Body of pancreas (tissue), 4 donors: ENCODE measurements at regions not wholly inside any gene's neighbourhood (a gene's known extent, or its start where the extent isn't known, plus 50 kb on each side); places are given as distances from the start of the nearest gene placed in this dataset.

Source experiments
- ATAC-seq: fragments of 150-250 bp; one replicate; pipeline ENCODE4 v1.9.1; 2016
- DNase-seq, 4 donors: peaks; one replicate each; pipeline ENCODE4 v3.0.0-alpha.2; 2019
- H3K27ac ChIP-seq, 4 donors: fragments of 200-600 bp; sonication (generic); 1 replicate in 3 of 4; 2 replicates in 1 of 4; pipeline versions ENCODE4 v1.5.1 to v1.6.1; 2016 to 2019; ENCODE audit warnings: mild to moderate bottlenecking in 1 of 4, mixed read lengths in 1 of 4, moderate library complexity in 1 of 4
- H3K27me3 ChIP-seq, 2 donors: fragments of 200-600 bp; sonication (generic); one replicate each; pipeline ENCODE4 v1.6.0; 2016; ENCODE audit warnings: mild to moderate bottlenecking in 1 of 2
- H3K36me3 ChIP-seq, 2 donors: fragments of 200-600 bp; sonication (generic); replicated peaks in 1 of 2; 2 replicates each; pipeline ENCODE4 v1.5.1; 2016; ENCODE audit warnings: low read depth in 2 of 2; ENCODE audit not compliant: insufficient read depth in 1 of 2
- H3K4me1 ChIP-seq: fragments of 200-600 bp; sonication (generic); one replicate; pipeline ENCODE4 v1.6.0; 2016
- H3K4me3 ChIP-seq, 2 donors: fragments of 200-600 bp; sonication (generic); 1 replicate in 1 of 2; 2 replicates in 1 of 2; pipeline ENCODE4 v1.5.1; 2016 to 2019
- H3K9me3 ChIP-seq, 3 donors: fragments of 200-600 bp; sonication (generic); 1 replicate in 2 of 3; 2 replicates in 1 of 3; pipeline ENCODE4 v1.5.1; 2016
- CTCF ChIP-seq, 7 experiments: fragments of 450-650 bp in 4 of 7; fragments of 200-600 bp in 3 of 7; sonication (generic) in 3 of 7; IDR thresholded peaks; one replicate each; pipeline ENCODE4 v1.5.1; 2016 to 2019; ENCODE audit warnings: antibody characterized with exemption in 7 of 7
- POLR2A ChIP-seq, 3 donors: fragments of 450-650 bp; IDR thresholded peaks; one replicate each; pipeline ENCODE4 v1.6.1; 2016; ENCODE audit warnings: antibody characterized with exemption in 3 of 3, mild to moderate bottlenecking in 2 of 3
- WGBS, 2 donors: methylation state at CpG; one replicate each; pipeline ENCODE4 v1.1.5; 2017; 5-methylcytosine and 5-hydroxymethylcytosine counted together
- intact Hi-C: fragments of 100-400 bp; cut with DNase I; formaldehyde crosslinking; loops from one replicate; pipeline ENCODE4 v1.15.1; 2023

DNA sequence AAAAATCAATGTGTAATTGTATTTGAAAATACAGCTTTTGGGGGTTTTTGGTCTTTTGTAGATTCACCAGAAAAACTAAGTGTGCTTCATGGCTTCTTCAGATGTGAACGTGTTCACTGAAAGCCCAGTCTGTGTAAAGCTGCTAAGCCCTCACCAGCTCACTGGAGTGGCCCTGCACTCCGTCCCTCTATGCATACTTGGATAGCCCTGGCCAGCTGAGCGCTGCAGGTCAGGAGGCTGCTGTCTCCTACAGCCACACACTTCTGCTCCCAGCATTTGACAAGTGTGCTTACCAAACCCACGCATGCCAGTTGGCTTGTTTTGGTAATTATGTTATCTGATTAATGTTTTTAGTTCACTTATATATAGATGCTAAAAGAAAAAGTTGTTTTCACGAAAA, 163.5 kb downstream of the TLR5 start:
- Histone ChIP-seq H3K27ac (no peak overlapping the region), H3K36me3 (no peaks in the 10 kb centered on the region), H3K27me3 (no peaks in the 10 kb centered on the region), H3K4me1 (no peaks in the 10 kb centered on the region), H3K4me3 (no peak overlapping the region), H3K9me3 (no peaks in the 10 kb centered on the region)
- intact Hi-C loops: no loop called here
- no peak for TF ChIP-seq POLR2A (IDR thresholded peaks at IDR 0.05)
- 90 to 99% methylated on average over 5 of the region's 5 CpGs for WGBS, 2 donors
- DNase-seq (no peak), ATAC-seq (no peak)

DNA sequence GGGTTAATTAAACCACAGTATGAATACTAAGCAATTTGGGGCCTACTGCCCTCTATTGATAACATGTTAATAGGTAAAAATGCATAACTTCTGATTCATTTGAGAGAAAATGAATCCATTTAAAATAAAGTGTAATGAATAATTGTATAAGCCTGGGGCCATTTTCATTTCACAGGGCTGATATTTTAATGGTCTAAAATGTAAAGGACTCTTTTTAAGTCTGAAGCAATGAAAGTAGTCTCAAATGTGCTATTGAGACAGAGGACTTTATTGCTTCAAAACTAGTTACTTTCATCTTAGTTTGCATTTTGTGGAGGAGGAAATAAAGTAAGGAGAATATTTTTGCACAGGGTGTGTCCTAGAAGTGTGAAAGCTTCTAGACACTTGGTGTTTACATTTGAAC, 155.4 kb downstream of the TLR5 start:
- H3K4me1 ChIP-seq: no peaks in the 10 kb centered on the region
- no peak for TF ChIP-seq POLR2A (IDR thresholded peaks at IDR 0.05)
- no peaks in the 10 kb centered on the region for H3K27me3 ChIP-seq
- no peaks in the 10 kb centered on the region for H3K9me3 ChIP-seq
- H3K27ac ChIP-seq: no peak overlapping the region
- no peaks in the 10 kb centered on the region for H3K36me3 ChIP-seq
- intact Hi-C loops: no loop called here
- H3K4me3 ChIP-seq: no peak overlapping the region
- no peak for DNase-seq
- ATAC-seq: no peak

GRCh38 chr1:222989443-222989842, 153.6 kb downstream of the TLR5 start:
- intact Hi-C loops: no loop called here
- TF ChIP-seq CTCF (IDR thresholded peaks at IDR 0.05) (no peak), POLR2A (IDR thresholded peaks at IDR 0.05) (no peak)
- ATAC-seq (no peak), DNase-seq (no peak)
- no peaks in the 10 kb centered on the region for H3K27me3 ChIP-seq
- H3K4me1 ChIP-seq: no peaks in the 10 kb centered on the region
- H3K9me3 ChIP-seq: no peaks in the 10 kb centered on the region
- 70 to 71% methylated on average over 3 of the region's 3 CpGs for WGBS, 2 donors
- no peak overlapping the region for H3K4me3 ChIP-seq
- no peaks in the 10 kb centered on the region for H3K36me3 ChIP-seq
- H3K27ac ChIP-seq: no peak overlapping the region

DNA sequence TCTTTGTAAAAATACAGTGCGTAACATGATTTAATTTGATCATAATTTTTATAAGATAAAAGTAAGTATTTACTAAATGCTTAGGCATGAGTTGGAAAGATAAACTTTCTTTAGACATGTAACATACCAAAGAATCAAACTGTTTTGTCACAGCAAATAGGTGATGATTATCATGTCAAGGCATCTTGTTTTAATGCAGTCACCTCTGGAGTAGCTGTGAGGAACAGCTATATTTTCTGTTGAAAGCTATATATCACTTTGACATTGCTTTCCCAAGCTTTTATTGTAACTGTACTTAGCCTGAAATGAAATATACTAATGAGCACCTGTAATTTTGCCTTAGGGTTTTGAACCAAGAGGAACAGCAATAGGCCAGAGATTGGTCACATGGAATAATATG, 151.9 kb downstream of the TLR5 start:
- 94 to 98% methylated on average over 1 of the region's 1 CpG for WGBS, 2 donors
- no peaks in the 10 kb centered on the region for H3K27me3 ChIP-seq
- H3K4me3 ChIP-seq: no peak overlapping the region
- intact Hi-C loops: no loop called here
- no peaks in the 10 kb centered on the region for H3K9me3 ChIP-seq
- ATAC-seq (no peak), DNase-seq (no peak)
- TF ChIP-seq CTCF (IDR thresholded peaks at IDR 0.05): no peak
- TF ChIP-seq POLR2A (IDR thresholded peaks at IDR 0.05): no peak
- peaks cover 12% of the 10 kb centered on the region for H3K4me1 ChIP-seq
- H3K27ac ChIP-seq: no peak overlapping the region
- H3K36me3 ChIP-seq: no peaks in the 10 kb centered on the region

- no peak for ATAC-seq
- Histone ChIP-seq H3K27ac (no peak overlapping the region), H3K4me1 (peaks cover 17% of the 10 kb centered on the region), H3K27me3 (no peaks in the 10 kb centered on the region), H3K9me3 (no peaks in the 10 kb centered on the region), H3K4me3 (no peak overlapping the region), H3K36me3 (no peaks in the 10 kb centered on the region)
- intact Hi-C loops: no loop called here
- no peak for DNase-seq
- 85 to 89% methylated on average over 7 of the region's 7 CpGs for WGBS, 2 donors
- no peak for TF ChIP-seq POLR2A (IDR thresholded peaks at IDR 0.05)
- TF ChIP-seq CTCF (IDR thresholded peaks at IDR 0.05): no peak
Measured at GRCh38 chr1:222991908-222992307, 151.1 kb downstream of the TLR5 start.

- WGBS, 2 donors: 58 to 69% methylated on average over 4 of the region's 4 CpGs
- H3K27ac ChIP-seq: peak overlapping the region in 1 of 4 donors; percentile 44
Measured at GRCh38 chr1:222994511-222995235, 148.4 kb downstream of the TLR5 start.

More at GRCh38 chr1:222994511-222995235, 148.4 kb downstream of the TLR5 start:
- Histone ChIP-seq H3K36me3 (no peaks in the 10 kb centered on the region), H3K4me3 (no peak overlapping the region), H3K9me3 (no peaks in the 10 kb centered on the region), H3K4me1 (peaks cover 17% of the 10 kb centered on the region), H3K27me3 (no peaks in the 10 kb centered on the region)
- DNase-seq: no peak
- TF ChIP-seq CTCF (IDR thresholded peaks at IDR 0.05) (no peak), POLR2A (IDR thresholded peaks at IDR 0.05) (no peak)
- ATAC-seq: no peak
- intact Hi-C loops: no loop called here
